K562 (cell line): ENCODE measurements at regions not wholly inside any gene's neighbourhood (a gene's known extent, or its start where the extent isn't known, plus 50 kb on each side); places are given as distances from the start of the nearest gene placed in this dataset.
A peak's percentile ranks its signal among the peaks of the same experiment; 100 is the strongest.

Experiments used
- ATAC-seq: fragments of 200-7000 bp; cut with Tn5 transposase; 3 replicates; pipeline ENCODE4 v1.9.1; 2020; ENCODE audit warnings: moderate library complexity
- BruUV-seq: library from RNA; stranded (reverse); fragments of 400-500 nt; replicated peaks from 2 replicates; lab custom pipeline; 2021; lab: Mats Ljungman, UMichigan
- CTCF ChIA-PET: fragments of 300-600 bp; formaldehyde crosslinking; extraction: SDS; loops from one replicate; lab custom pipeline; 2021; ENCODE audit warnings: low intra/inter-chr PET ratio; lab: Yijun Ruan, JAX
- POLR2A ChIA-PET: fragments of 300-600, 350-650 bp; sonication (Branson Sonifier 250); formaldehyde crosslinking; extraction: SDS; loops from one replicate; lab custom pipeline; 2021; ENCODE audit warnings: antibody characterized with exemption, inconsistent platforms; lab: Yijun Ruan, JAX
- DNase-seq, 4 experiments: peaks; one replicate each; pipeline versions ENCODE4 v3.0.0 to v3.0.0-alpha.2; 2011 to 2018; ENCODE audit warnings: low spot score in 3 of 4, mixed read lengths in 3 of 4; ENCODE audit errors: extremely low read depth in 1 of 4
- FAIRE-seq: peaks from 2 replicates; lab custom pipeline; 2011; peaks lifted over from hg19 to GRCh38; lab: Jason Lieb, UNC
- H2AFZ ChIP-seq: 2 replicates; pipeline ENCODE4 v1.6.0; 2011; ENCODE audit warnings: low read depth, low read length, control low read depth, inconsistent platforms
- H3K27ac ChIP-seq: fragments of 200-600 bp; 3 replicates; pipeline ENCODE4 v1.8.0; 2011; ENCODE audit warnings: low read depth, mild to moderate bottlenecking, control low read depth, inconsistent platforms, low read length, moderate library complexity, mixed read lengths; ENCODE audit errors: extremely low read depth
- H3K27me3 ChIP-seq, 2 experiments: fragments of 300-600 bp in 1 of 2; 2 replicates in 1 of 2; 3 replicates in 1 of 2; pipeline versions ENCODE4 v1.6.0 to v1.8.0; 2011; ENCODE audit warnings: inconsistent platforms in 2 of 2, low read length in 2 of 2, mild to moderate bottlenecking in 1 of 2, mixed read lengths in 1 of 2, moderate library complexity in 1 of 2; ENCODE audit not compliant: control insufficient read depth in 2 of 2, insufficient read depth in 2 of 2
- H3K36me3 ChIP-seq: fragments of 300-600 bp; 3 replicates; pipeline ENCODE4 v1.8.0; 2011; ENCODE audit warnings: mild to moderate bottlenecking, low read length, inconsistent platforms; ENCODE audit not compliant: control insufficient read depth, insufficient read depth
- H3K4me1 ChIP-seq, 2 experiments: fragments of 200-600 bp in 1 of 2; replicated peaks in 1 of 2; 2 replicates in 1 of 2; 3 replicates in 1 of 2; pipeline versions ENCODE4 v1.5.1 to v1.8.0; 2011; ENCODE audit warnings: inconsistent platforms in 2 of 2, low read length in 2 of 2, mild to moderate bottlenecking in 1 of 2, mixed read lengths in 1 of 2, moderate library complexity in 1 of 2; ENCODE audit not compliant: control insufficient read depth in 2 of 2, insufficient read depth in 2 of 2
- H3K4me2 ChIP-seq: 2 replicates; pipeline ENCODE4 v1.6.1; 2011; ENCODE audit warnings: low read length, control low read depth, inconsistent platforms, mixed read lengths; ENCODE audit not compliant: insufficient read depth
- H3K4me3 ChIP-seq: fragments of 200-600 bp; sonication (generic), shearing (Covaris generic); 2 replicates; pipeline ENCODE4 v1.5.1; 2016; ENCODE audit warnings: control low read depth, inconsistent platforms
- H3K79me2 ChIP-seq: fragments of 200-600 bp; 3 replicates; pipeline ENCODE4 v1.8.0; 2011; ENCODE audit warnings: low read length, inconsistent platforms; ENCODE audit not compliant: control insufficient read depth, insufficient read depth
- H3K9ac ChIP-seq, 2 experiments: 2 replicates each; pipeline versions ENCODE4 v1.6.0 to v1.6.1; 2011; ENCODE audit warnings: low read depth in 2 of 2, low read length in 2 of 2, control low read depth in 1 of 2, inconsistent platforms in 1 of 2, mild to moderate bottlenecking in 1 of 2, mixed read lengths in 1 of 2; ENCODE audit not compliant: insufficient read depth in 1 of 2
- H3K9me1 ChIP-seq: one replicate; pipeline ENCODE4 v1.6.0; 2011; ENCODE audit warnings: inconsistent platforms, mild to moderate bottlenecking, low read length, moderate library complexity; ENCODE audit not compliant: control insufficient read depth, insufficient read depth
- H3K9me3 ChIP-seq: replicated peaks from 2 replicates; pipeline ENCODE4 v1.5.1; 2011; ENCODE audit warnings: low read depth, low read length, inconsistent platforms; ENCODE audit not compliant: control insufficient read depth, insufficient read depth
- H4K20me1 ChIP-seq: replicated peaks from 2 replicates; pipeline ENCODE4 v1.6.1; 2011; ENCODE audit warnings: low read length, inconsistent platforms, mixed read lengths; ENCODE audit not compliant: control insufficient read depth, insufficient read depth
- CBX3 ChIP-seq, 2 experiments: IDR thresholded peaks; 1 replicate in 1 of 2; 2 replicates in 1 of 2; pipeline ENCODE4 v1.6.1; 2012; ENCODE audit warnings: inconsistent platforms in 2 of 2, low read length in 2 of 2, borderline replicate concordance in 1 of 2, control low read depth in 1 of 2
- ESRRB ChIP-seq: fragments of 250-450 bp; sonication (Bioruptor Pico); IDR thresholded peaks from 2 replicates; pipeline ENCODE4 v1.5.0; 2020; ENCODE audit warnings: mild to moderate bottlenecking, moderate library complexity, borderline replicate concordance
- FOXA1 ChIP-seq: fragments of 450-650 bp; IDR thresholded peaks from 2 replicates; pipeline ENCODE4 v1.6.1; 2016; ENCODE audit warnings: mild to moderate bottlenecking, borderline replicate concordance
- NCOR1 ChIP-seq: fragments of 450-650 bp; IDR thresholded peaks from 2 replicates; pipeline ENCODE4 v1.6.1; 2016; ENCODE audit warnings: mild to moderate bottlenecking, moderate library complexity
- NELFE ChIP-seq: IDR thresholded peaks from 2 replicates; pipeline ENCODE4 v1.6.1; 2011; ENCODE audit warnings: mild to moderate bottlenecking; ENCODE audit not compliant: insufficient read depth, insufficient read length
- PHTF2 ChIP-seq: fragments of 250-450 bp; sonication (Bioruptor Pico); IDR thresholded peaks from 2 replicates; pipeline ENCODE4 v1.5.0; 2021; ENCODE audit warnings: mild to moderate bottlenecking
- ZNF316 ChIP-seq: fragments of 450-650 bp; IDR thresholded peaks from 2 replicates; pipeline ENCODE4 v1.6.1; 2016
- ZNF561 ChIP-seq: fragments of 450-650 bp; formaldehyde crosslinking; conservative IDR thresholded peaks from 2 replicates; pipeline ENCODE4 v1.4.0; 2020; ENCODE audit warnings: mild to moderate bottlenecking, moderate library complexity
- ZNF586 ChIP-seq: fragments of 450-650 bp; formaldehyde crosslinking; conservative IDR thresholded peaks from 2 replicates; pipeline ENCODE4 v1.4.0; 2020; ENCODE audit warnings: mild to moderate bottlenecking, moderate library complexity
- whole genome bisulfite sequencing: fragments of 100-300 bp; shearing (Covaris generic); methylation state at CpG from one replicate; pipeline ENCODE4 v1.1.6; 2016; ENCODE audit warnings: low coverage, mixed read lengths; ENCODE audit not compliant: insufficient coverage; ENCODE audit errors: missing lambda C conversion rate; 5-methylcytosine and 5-hydroxymethylcytosine counted together
- in situ Hi-C: fragments of 300-500 bp; cut with MboI; formaldehyde crosslinking; loops from 4 replicates; pipeline ENCODE4 v1.15.0; 2018; ENCODE audit warnings: inconsistent platforms, mixed read lengths
- intact Hi-C: fragments of 100-400 bp; cut with micrococcal nuclease; formaldehyde crosslinking; loops from 2 replicates; pipeline ENCODE4 v1.14.2; 2022
- TF ChIP-seq, protein P1 (sequence below): fragments of 450-650 bp; IDR thresholded peaks from 2 replicates; pipeline ENCODE4 v1.7.1; 2018; ENCODE audit warnings: mild to moderate bottlenecking, low read depth; ENCODE audit not compliant: partially characterized antibody
- TF ChIP-seq, protein P2 (sequence below): fragments of 250-450 bp; sonication (Bioruptor Pico); IDR thresholded peaks from 2 replicates; pipeline ENCODE4 v1.8.0; 2022; ENCODE audit warnings: moderate library complexity, mild to moderate bottlenecking, inconsistent platforms
- TF ChIP-seq, protein P3 (sequence below): fragments of 450-650 bp; formaldehyde crosslinking; IDR thresholded peaks from 2 replicates; pipeline ENCODE4 v1.4.0; 2020; ENCODE audit warnings: mild to moderate bottlenecking

DNA sequence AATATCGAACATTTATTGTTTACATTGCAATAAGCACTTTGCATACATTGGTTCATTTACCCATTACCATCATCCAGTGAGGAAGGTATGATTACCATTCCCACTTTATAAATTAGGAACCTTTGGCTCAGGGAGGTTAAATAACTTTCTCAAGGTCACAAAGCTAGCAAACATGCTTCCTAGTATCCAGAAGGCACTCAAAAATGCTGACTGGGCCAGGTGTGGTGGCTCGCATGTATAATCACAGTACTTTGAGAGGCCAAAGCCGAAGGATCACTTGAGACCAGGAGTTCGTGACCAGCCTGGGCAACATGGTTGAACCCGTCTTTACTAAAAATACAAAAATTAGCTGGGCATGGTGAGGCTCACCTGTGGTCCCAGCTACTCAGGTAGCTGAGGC is 259.6 kb downstream of the TMEM114 start:
- Histone ChIP-seq H3K9ac (no peak overlapping the region), H3K4me1 (no peaks in the 10 kb centered on the region), H4K20me1 (no peaks in the 10 kb centered on the region), H3K9me1 (no peaks in the 10 kb centered on the region), H3K27me3 (peaks cover 2 to 12% of the 10 kb centered on the region in 2 experiments; a peak in 4 of 5 replicates), H3K79me2 (no peaks in the 10 kb centered on the region), H3K4me2 (no peak overlapping the region), H3K27ac (no peak overlapping the region), H3K9me3 (no peaks in the 10 kb centered on the region), H2AFZ (no peak overlapping the region), H3K36me3 (no peaks in the 10 kb centered on the region), H3K4me3 (no peak overlapping the region)
- intact Hi-C loops (no loop called here), in situ Hi-C loops (no loop called here)
- DNase-seq (no peak), ATAC-seq (no peak), FAIRE-seq (no peak)
- TF ChIP-seq ZNF586 (CRISPR knock-in tag): no peak
- TF ChIP-seq CBX3 (IDR thresholded peaks at IDR 0.05; ENCODE audit: borderline replicate concordance in 1 of 2, low read length in 2 of 2): no peak
- TF ChIP-seq ZNF316: peak; percentile 6; the same call in 1 of the 2 replicates
- ChIA-PET POLR2A (interaction anchor here (0.6 kb wide), 1 partner anchor 820 kb away, joined by 3 read pairs; no protein-coding TSS in a partner anchor), CTCF (no interaction called here)
- WGBS: 0% methylated on average over 5 of the region's 5 CpGs
- no TSS peak for BruUV-seq

DNA sequence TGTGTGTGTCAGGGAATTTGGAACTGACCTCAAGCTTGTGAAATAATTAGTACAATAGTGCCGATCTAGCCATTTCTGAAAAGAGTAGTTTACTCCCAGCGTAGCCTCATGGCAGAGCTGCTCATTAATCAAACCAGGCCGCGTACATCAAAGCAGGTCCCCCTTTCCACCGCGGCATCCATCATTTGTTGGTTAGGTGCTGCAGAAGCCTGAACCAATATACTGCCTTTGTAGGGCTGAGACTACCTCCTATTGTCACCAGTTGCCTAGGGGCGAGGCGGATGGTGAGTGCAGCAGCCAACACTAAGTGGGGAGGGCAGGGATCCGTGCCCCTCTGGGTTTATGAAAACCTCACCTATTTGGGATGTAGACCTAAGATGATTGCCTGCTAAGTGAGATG is 264.1 kb downstream of the TMEM114 start:
- Histone ChIP-seq H3K4me1 (no peaks in the 10 kb centered on the region), H3K79me2 (no peaks in the 10 kb centered on the region), H4K20me1 (no peaks in the 10 kb centered on the region), H3K36me3 (no peaks in the 10 kb centered on the region), H3K27ac (no peak overlapping the region), H3K9me1 (no peaks in the 10 kb centered on the region), H3K4me2 (no peak overlapping the region), H2AFZ (no peak overlapping the region), H3K27me3 (peaks cover 2 to 4% of the 10 kb centered on the region in 2 experiments; a peak in 4 of 5 replicates), H3K9me3 (no peaks in the 10 kb centered on the region), H3K9ac (no peak overlapping the region), H3K4me3 (no peak overlapping the region)
- no peak for ATAC-seq
- no peak for DNase-seq
- WGBS: under 1% methylated on average over 9 of the region's 9 CpGs
- ChIA-PET POLR2A (no interaction called here), CTCF (no interaction called here)
- in situ Hi-C loops: no loop called here
- intact Hi-C loops: no loop called here
- no peak for FAIRE-seq
- BruUV-seq: no TSS peak
- TF ChIP-seq, protein P1, sequence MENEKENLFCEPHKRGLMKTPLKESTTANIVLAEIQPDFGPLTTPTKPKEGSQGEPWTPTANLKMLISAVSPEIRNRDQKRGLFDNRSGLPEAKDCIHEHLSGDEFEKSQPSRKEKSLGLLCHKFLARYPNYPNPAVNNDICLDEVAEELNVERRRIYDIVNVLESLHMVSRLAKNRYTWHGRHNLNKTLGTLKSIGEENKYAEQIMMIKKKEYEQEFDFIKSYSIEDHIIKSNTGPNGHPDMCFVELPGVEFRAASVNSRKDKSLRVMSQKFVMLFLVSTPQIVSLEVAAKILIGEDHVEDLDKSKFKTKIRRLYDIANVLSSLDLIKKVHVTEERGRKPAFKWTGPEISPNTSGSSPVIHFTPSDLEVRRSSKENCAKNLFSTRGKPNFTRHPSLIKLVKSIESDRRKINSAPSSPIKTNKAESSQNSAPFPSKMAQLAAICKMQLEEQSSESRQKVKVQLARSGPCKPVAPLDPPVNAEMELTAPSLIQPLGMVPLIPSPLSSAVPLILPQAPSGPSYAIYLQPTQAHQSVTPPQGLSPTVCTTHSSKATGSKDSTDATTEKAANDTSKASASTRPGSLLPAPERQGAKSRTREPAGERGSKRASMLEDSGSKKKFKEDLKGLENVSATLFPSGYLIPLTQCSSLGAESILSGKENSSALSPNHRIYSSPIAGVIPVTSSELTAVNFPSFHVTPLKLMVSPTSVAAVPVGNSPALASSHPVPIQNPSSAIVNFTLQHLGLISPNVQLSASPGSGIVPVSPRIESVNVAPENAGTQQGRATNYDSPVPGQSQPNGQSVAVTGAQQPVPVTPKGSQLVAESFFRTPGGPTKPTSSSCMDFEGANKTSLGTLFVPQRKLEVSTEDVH: no peak
- no peak for TF ChIP-seq FOXA1
- TF ChIP-seq ESRRB (CRISPR knock-in tag): no peak
- TF ChIP-seq NCOR1: no peak
- TF ChIP-seq, protein P2, sequence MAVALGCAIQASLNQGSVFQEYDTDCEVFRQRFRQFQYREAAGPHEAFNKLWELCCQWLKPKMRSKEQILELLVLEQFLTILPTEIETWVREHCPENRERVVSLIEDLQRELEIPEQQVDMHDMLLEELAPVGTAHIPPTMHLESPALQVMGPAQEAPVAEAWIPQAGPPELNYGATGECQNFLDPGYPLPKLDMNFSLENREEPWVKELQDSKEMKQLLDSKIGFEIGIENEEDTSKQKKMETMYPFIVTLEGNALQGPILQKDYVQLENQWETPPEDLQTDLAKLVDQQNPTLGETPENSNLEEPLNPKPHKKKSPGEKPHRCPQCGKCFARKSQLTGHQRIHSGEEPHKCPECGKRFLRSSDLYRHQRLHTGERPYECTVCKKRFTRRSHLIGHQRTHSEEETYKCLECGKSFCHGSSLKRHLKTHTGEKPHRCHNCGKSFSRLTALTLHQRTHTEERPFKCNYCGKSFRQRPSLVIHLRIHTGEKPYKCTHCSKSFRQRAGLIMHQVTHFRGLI (CRISPR knock-in tag): no peak
- TF ChIP-seq ZNF561 (CRISPR knock-in tag): no peak
- no peak for TF ChIP-seq PHTF2 (CRISPR knock-in tag)
- TF ChIP-seq NELFE: no peak
- TF ChIP-seq, protein P3, sequence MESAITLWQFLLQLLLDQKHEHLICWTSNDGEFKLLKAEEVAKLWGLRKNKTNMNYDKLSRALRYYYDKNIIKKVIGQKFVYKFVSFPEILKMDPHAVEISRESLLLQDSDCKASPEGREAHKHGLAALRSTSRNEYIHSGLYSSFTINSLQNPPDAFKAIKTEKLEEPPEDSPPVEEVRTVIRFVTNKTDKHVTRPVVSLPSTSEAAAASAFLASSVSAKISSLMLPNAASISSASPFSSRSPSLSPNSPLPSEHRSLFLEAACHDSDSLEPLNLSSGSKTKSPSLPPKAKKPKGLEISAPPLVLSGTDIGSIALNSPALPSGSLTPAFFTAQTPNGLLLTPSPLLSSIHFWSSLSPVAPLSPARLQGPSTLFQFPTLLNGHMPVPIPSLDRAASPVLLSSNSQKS (CRISPR knock-in tag): no peak
